ENCODE measurements at regions not wholly inside any gene's neighbourhood (a gene's known extent, or its start where the extent isn't known, plus 50 kb on each side); places are given as distances from the start of the nearest gene placed in this dataset.

GRCh38 chr2:116517936-116518335 is 1296.6 kb upstream of the DDX18 start:
- TF ChIP-seq CTCF (IDR thresholded peaks at IDR 0.05), result no peak
- TF ChIP-seq E2F4 (CRISPR knock-in tag; IDR thresholded peaks at IDR 0.05; ENCODE audit: borderline replicate concordance, low read depth), result no peak
- no peak for TF ChIP-seq MYBL2 (CRISPR knock-in tag; IDR thresholded peaks at IDR 0.05)
- no peak for TF ChIP-seq ZBTB21 (CRISPR knock-in tag; IDR thresholded peaks at IDR 0.05; ENCODE audit: borderline replicate concordance)
- TF ChIP-seq RELA (CRISPR knock-in tag; IDR thresholded peaks at IDR 0.05; ENCODE audit: borderline replicate concordance), result no peak
